SK-N-MC (cell line): ENCODE measurements at regions not wholly inside any gene's neighbourhood (a gene's known extent, or its start where the extent isn't known, plus 50 kb on each side); places are given as distances from the start of the nearest gene placed in this dataset.

Experiments used
- DNase-seq: peaks from one replicate; pipeline ENCODE4 v3.0.0-alpha.2; 2011; ENCODE audit warnings: low read depth, low spot score
- H3K27ac ChIP-seq: fragments of 200-600 bp; sonication (generic); 2 replicates; pipeline ENCODE4 v1.5.1; 2016; ENCODE audit warnings: mixed run types
- H3K36me3 ChIP-seq: fragments of 200-600 bp; sonication (generic); 2 replicates; pipeline ENCODE4 v1.6.1; 2017; ENCODE audit warnings: antibody characterized with exemption, low read length, mixed read lengths; ENCODE audit not compliant: insufficient read depth
- H3K4me3 ChIP-seq: fragments of 200-600 bp; sonication (generic); 2 replicates; pipeline ENCODE4 v1.5.1; 2016
- H3K9ac ChIP-seq: fragments of 200-600 bp; sonication (generic); 2 replicates; pipeline ENCODE4 v1.8.0; 2017; ENCODE audit warnings: mixed run types, mixed read lengths; ENCODE audit not compliant: insufficient read length
- H3K9me3 ChIP-seq: fragments of 200-600 bp; sonication (generic); 2 replicates; pipeline ENCODE4 v1.6.1; 2017; ENCODE audit warnings: low read depth, mild to moderate bottlenecking, antibody characterized with exemption, low read length, moderate library complexity, mixed read lengths
- EZH2 ChIP-seq: fragments of 200-600 bp; sonication (generic); IDR thresholded peaks from one replicate; pipeline ENCODE4 v1.6.1; 2017; ENCODE audit warnings: antibody characterized with exemption
- FOXP2 ChIP-seq: optimal IDR thresholded peaks from 2 replicates; pipeline ENCODE3; 2011; ENCODE audit warnings: mild to moderate bottlenecking, moderate library complexity; ENCODE audit not compliant: insufficient read depth; ENCODE audit errors: extremely low read length, control extremely low read depth
- POLR2AphosphoS5 ChIP-seq: IDR thresholded peaks from 2 replicates; pipeline ENCODE4 v1.6.1; 2012; ENCODE audit warnings: mild to moderate bottlenecking, low read depth, low read length, borderline replicate concordance

- Histone ChIP-seq H3K9ac (no peak overlapping the region), H3K36me3 (no peaks in the 10 kb centered on the region), H3K9me3 (no peaks in the 10 kb centered on the region), H3K27ac (no peak overlapping the region), H3K4me3 (no peak overlapping the region)
- no peak for DNase-seq
- TF ChIP-seq EZH2: no peak
- TF ChIP-seq FOXP2: no peak
- no peak for TF ChIP-seq POLR2AphosphoS5
Measured at GRCh38 chr19:28519952-28520861, 692.7 kb downstream of the UQCRFS1 start.

GRCh38 chr19:28519218-28519779 is 693.7 kb downstream of the UQCRFS1 start:
- DNase-seq: no peak
- H3K27ac ChIP-seq: no peak overlapping the region
- no peaks in the 10 kb centered on the region for H3K36me3 ChIP-seq
- H3K9me3 ChIP-seq: no peaks in the 10 kb centered on the region
- TF ChIP-seq POLR2AphosphoS5: no peak
- H3K9ac ChIP-seq: no peak overlapping the region
- no peak overlapping the region for H3K4me3 ChIP-seq

- Histone ChIP-seq H3K9me3 (no peaks in the 10 kb centered on the region), H3K36me3 (no peaks in the 10 kb centered on the region), H3K27ac (no peak overlapping the region), H3K9ac (no peak overlapping the region), H3K4me3 (no peak overlapping the region)
- no peak for DNase-seq
- TF ChIP-seq EZH2: no peak
Measured at GRCh38 chr19:28516415-28516872, 696.5 kb downstream of the UQCRFS1 start.

GRCh38 chr19:28514166-28514565 is 698.8 kb downstream of the UQCRFS1 start:
- Histone ChIP-seq H3K36me3 (no peaks in the 10 kb centered on the region), H3K27ac (no peak overlapping the region), H3K9ac (no peak overlapping the region), H3K9me3 (no peaks in the 10 kb centered on the region), H3K4me3 (no peak overlapping the region)
- TF ChIP-seq POLR2AphosphoS5 (no peak), EZH2 (no peak), FOXP2 (no peak)
- DNase-seq: no peak

GRCh38 chr19:28511655-28512054 is 701.3 kb downstream of the UQCRFS1 start:
- DNase-seq: no peak
- no peak overlapping the region for H3K9ac ChIP-seq
- H3K9me3 ChIP-seq: no peaks in the 10 kb centered on the region
- no peak overlapping the region for H3K27ac ChIP-seq
- TF ChIP-seq FOXP2: no peak
- TF ChIP-seq POLR2AphosphoS5: no peak
- TF ChIP-seq EZH2: no peak
- H3K4me3 ChIP-seq: no peak overlapping the region
- no peaks in the 10 kb centered on the region for H3K36me3 ChIP-seq

- TF ChIP-seq EZH2: no peak
- H3K9me3 ChIP-seq: no peaks in the 10 kb centered on the region
- no peak overlapping the region for H3K4me3 ChIP-seq
- H3K36me3 ChIP-seq: no peaks in the 10 kb centered on the region
- no peak overlapping the region for H3K27ac ChIP-seq
- no peak overlapping the region for H3K9ac ChIP-seq
- no peak for DNase-seq
Measured at GRCh38 chr19:28509079-28509895, 703.7 kb downstream of the UQCRFS1 start.

- Histone ChIP-seq H3K36me3 (no peaks in the 10 kb centered on the region), H3K27ac (no peak overlapping the region), H3K9ac (no peak overlapping the region), H3K4me3 (no peak overlapping the region), H3K9me3 (no peaks in the 10 kb centered on the region)
- DNase-seq: no peak
- TF ChIP-seq POLR2AphosphoS5: no peak
Measured at GRCh38 chr19:28508666-28509065, 704.3 kb downstream of the UQCRFS1 start.

GRCh38 chr19:28505933-28506332 is 707.0 kb downstream of the UQCRFS1 start:
- Histone ChIP-seq H3K27ac (no peak overlapping the region), H3K4me3 (no peak overlapping the region), H3K9me3 (no peaks in the 10 kb centered on the region), H3K9ac (no peak overlapping the region), H3K36me3 (no peaks in the 10 kb centered on the region)
- TF ChIP-seq POLR2AphosphoS5 (no peak), FOXP2 (no peak), EZH2 (no peak)
- no peak for DNase-seq

GRCh38 chr19:28505134-28505533 is 707.8 kb downstream of the UQCRFS1 start:
- H3K9ac ChIP-seq: no peak overlapping the region
- H3K9me3 ChIP-seq: no peaks in the 10 kb centered on the region
- no peak for DNase-seq
- no peak overlapping the region for H3K4me3 ChIP-seq
- TF ChIP-seq POLR2AphosphoS5 (no peak), FOXP2 (no peak), EZH2 (no peak)
- H3K36me3 ChIP-seq: no peaks in the 10 kb centered on the region
- no peak overlapping the region for H3K27ac ChIP-seq
